ENCODE measurements at regions not wholly inside any gene's neighbourhood (a gene's known extent, or its start where the extent isn't known, plus 50 kb on each side); places are given as distances from the start of the nearest gene placed in this dataset.

GRCh38 chrX:80537096-80537495 is 116.8 kb downstream of the TENT5D start:
- TF ChIP-seq FOXM1 (IDR thresholded peaks at IDR 0.05; ENCODE audit: borderline replicate concordance, low read depth): no peak
- TF ChIP-seq MAX (IDR thresholded peaks at IDR 0.05): no peak
- TF ChIP-seq REST (IDR thresholded peaks at IDR 0.05; ENCODE audit: low read depth): no peak
- no peak for TF ChIP-seq TCF12 (IDR thresholded peaks at IDR 0.05; ENCODE audit: low read depth)
- no peak for TF ChIP-seq EGR1 (IDR thresholded peaks at IDR 0.05)
- no peak for TF ChIP-seq CREB1 (IDR thresholded peaks at IDR 0.05; ENCODE audit: low read depth)
- no peak for TF ChIP-seq ZBTB7A (IDR thresholded peaks at IDR 0.05; ENCODE audit: low read depth)
- TF ChIP-seq EP300 (IDR thresholded peaks at IDR 0.05; ENCODE audit: borderline replicate concordance): no peak
- no peak for TF ChIP-seq TAF1 (IDR thresholded peaks at IDR 0.05; ENCODE audit: low read depth)
- TF ChIP-seq USF1 (IDR thresholded peaks at IDR 0.05): no peak

- TF ChIP-seq CREB1 (IDR thresholded peaks at IDR 0.05; ENCODE audit: low read depth) (no peak), ZBTB7A (IDR thresholded peaks at IDR 0.05; ENCODE audit: low read depth) (no peak), CEBPB (IDR thresholded peaks at IDR 0.05) (no peak)
These were observed 130.5 kb downstream of the TENT5D start for GRCh38 chrX:80550722-80551121.

GRCh38 chrX:80556148-80556547 is 135.9 kb downstream of the TENT5D start:
- TF ChIP-seq TAF1 (IDR thresholded peaks at IDR 0.05; ENCODE audit: low read depth) (no peak), TEAD4 (IDR thresholded peaks at IDR 0.05) (no peak), CEBPB (IDR thresholded peaks at IDR 0.05) (no peak), FOXM1 (IDR thresholded peaks at IDR 0.05; ENCODE audit: borderline replicate concordance, low read depth) (no peak), ZBTB7A (IDR thresholded peaks at IDR 0.05; ENCODE audit: low read depth) (no peak), YY1 (IDR thresholded peaks at IDR 0.05; ENCODE audit: low read depth) (no peak), RAD21 (IDR thresholded peaks at IDR 0.05; ENCODE audit: low read depth) (no peak), CREB1 (IDR thresholded peaks at IDR 0.05; ENCODE audit: low read depth) (no peak), MAX (IDR thresholded peaks at IDR 0.05) (no peak), EP300 (IDR thresholded peaks at IDR 0.05; ENCODE audit: borderline replicate concordance) (no peak), REST (IDR thresholded peaks at IDR 0.05; ENCODE audit: low read depth) (no peak), TCF12 (IDR thresholded peaks at IDR 0.05; ENCODE audit: low read depth) (no peak)

GRCh38 chrX:80572636-80573035 is 152.4 kb downstream of the TENT5D start:
- TF ChIP-seq TAF1 (IDR thresholded peaks at IDR 0.05; ENCODE audit: low read depth) (no peak), REST (IDR thresholded peaks at IDR 0.05; ENCODE audit: low read depth) (no peak), TCF12 (IDR thresholded peaks at IDR 0.05; ENCODE audit: low read depth) (no peak), EGR1 (IDR thresholded peaks at IDR 0.05) (no peak), NFIC (IDR thresholded peaks at IDR 0.05) (no peak), CREB1 (IDR thresholded peaks at IDR 0.05; ENCODE audit: low read depth) (no peak), ZBTB7A (IDR thresholded peaks at IDR 0.05; ENCODE audit: low read depth) (no peak), USF1 (IDR thresholded peaks at IDR 0.05) (no peak), YY1 (IDR thresholded peaks at IDR 0.05; ENCODE audit: low read depth) (no peak), MAX (IDR thresholded peaks at IDR 0.05) (no peak), TEAD4 (IDR thresholded peaks at IDR 0.05) (no peak), EP300 (IDR thresholded peaks at IDR 0.05; ENCODE audit: borderline replicate concordance) (no peak), CEBPB (IDR thresholded peaks at IDR 0.05) (no peak), FOXM1 (IDR thresholded peaks at IDR 0.05; ENCODE audit: borderline replicate concordance, low read depth) (no peak), RAD21 (IDR thresholded peaks at IDR 0.05; ENCODE audit: low read depth) (no peak)

Measured in Ishikawa (cell line).